ENCODE measurements at regions not wholly inside any gene's neighbourhood (a gene's known extent, or its start where the extent isn't known, plus 50 kb on each side); places are given as distances from the start of the nearest gene placed in this dataset.

GRCh38 chr5:8590959-8591358, 722.0 kb downstream of the MTRR start:
- H3K4me1 ChIP-seq (ENCODE audit: insufficient read depth, low read length) = no peaks in the 10 kb centered on the region
- H3K9ac ChIP-seq (ENCODE audit: low read depth, low read length) = no peak overlapping the region
- H3K27ac ChIP-seq (ENCODE audit: low read length) = no peak overlapping the region
- H3K36me3 ChIP-seq (ENCODE audit: insufficient read depth, low read depth, low read length) = no peaks in the 10 kb centered on the region
- H3K4me3 ChIP-seq (ENCODE audit: low read length) = no peak overlapping the region
- H3K27me3 ChIP-seq (ENCODE audit: insufficient read depth, low read length) = no peaks in the 10 kb centered on the region
- no peaks in the 10 kb centered on the region for H3K9me3 ChIP-seq (ENCODE audit: insufficient read depth, low read depth, low read length)

GRCh38 chr5:8598356-8598755, 729.4 kb downstream of the MTRR start:
- Histone ChIP-seq H3K4me1 (ENCODE audit: insufficient read depth, low read length) (no peaks in the 10 kb centered on the region), H3K4me3 (ENCODE audit: low read length) (no peak overlapping the region), H3K9ac (ENCODE audit: low read depth, low read length) (no peak overlapping the region), H3K27me3 (ENCODE audit: insufficient read depth, low read length) (no peaks in the 10 kb centered on the region), H3K27ac (ENCODE audit: low read length) (no peak overlapping the region), H3K9me3 (ENCODE audit: insufficient read depth, low read depth, low read length) (no peaks in the 10 kb centered on the region), H3K36me3 (ENCODE audit: insufficient read depth, low read depth, low read length) (no peaks in the 10 kb centered on the region)

- Histone ChIP-seq H3K36me3 (ENCODE audit: insufficient read depth, low read depth, low read length) (no peaks in the 10 kb centered on the region), H3K4me3 (ENCODE audit: low read length) (no peak overlapping the region), H3K27ac (ENCODE audit: low read length) (no peak overlapping the region), H3K27me3 (ENCODE audit: insufficient read depth, low read length) (no peaks in the 10 kb centered on the region), H3K9ac (ENCODE audit: low read depth, low read length) (no peak overlapping the region), H3K9me3 (ENCODE audit: insufficient read depth, low read depth, low read length) (no peaks in the 10 kb centered on the region), H3K4me1 (ENCODE audit: insufficient read depth, low read length) (no peaks in the 10 kb centered on the region)
Measured at GRCh38 chr5:8598996-8599395, 730.0 kb downstream of the MTRR start.

DNA sequence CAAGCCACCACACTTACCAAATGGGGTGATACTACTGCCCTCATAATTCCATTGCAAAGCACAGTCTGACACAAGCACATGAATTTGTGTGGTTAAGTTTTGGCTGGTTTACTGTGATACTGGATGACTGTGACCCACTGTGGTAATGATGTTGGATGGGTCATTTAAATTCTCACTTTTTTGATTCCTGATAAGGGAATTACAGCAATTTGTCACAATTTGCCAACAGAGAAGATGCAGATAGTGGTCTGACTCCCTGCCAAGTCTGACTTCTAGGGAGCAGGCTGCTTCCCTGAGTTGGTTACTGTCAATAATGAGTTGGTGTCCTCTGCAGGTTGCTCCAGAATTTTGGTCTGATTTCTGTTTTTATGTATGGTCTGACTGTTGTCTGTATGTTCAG, 731.9 kb downstream of the MTRR start:
- Histone ChIP-seq H3K9ac (ENCODE audit: low read depth, low read length) (no peak overlapping the region), H3K36me3 (ENCODE audit: insufficient read depth, low read depth, low read length) (no peaks in the 10 kb centered on the region), H3K4me3 (ENCODE audit: low read length) (no peak overlapping the region), H3K4me1 (ENCODE audit: insufficient read depth, low read length) (no peaks in the 10 kb centered on the region), H3K27me3 (ENCODE audit: insufficient read depth, low read length) (no peaks in the 10 kb centered on the region), H3K9me3 (ENCODE audit: insufficient read depth, low read depth, low read length) (no peaks in the 10 kb centered on the region), H3K27ac (ENCODE audit: low read length) (no peak overlapping the region)

DNA sequence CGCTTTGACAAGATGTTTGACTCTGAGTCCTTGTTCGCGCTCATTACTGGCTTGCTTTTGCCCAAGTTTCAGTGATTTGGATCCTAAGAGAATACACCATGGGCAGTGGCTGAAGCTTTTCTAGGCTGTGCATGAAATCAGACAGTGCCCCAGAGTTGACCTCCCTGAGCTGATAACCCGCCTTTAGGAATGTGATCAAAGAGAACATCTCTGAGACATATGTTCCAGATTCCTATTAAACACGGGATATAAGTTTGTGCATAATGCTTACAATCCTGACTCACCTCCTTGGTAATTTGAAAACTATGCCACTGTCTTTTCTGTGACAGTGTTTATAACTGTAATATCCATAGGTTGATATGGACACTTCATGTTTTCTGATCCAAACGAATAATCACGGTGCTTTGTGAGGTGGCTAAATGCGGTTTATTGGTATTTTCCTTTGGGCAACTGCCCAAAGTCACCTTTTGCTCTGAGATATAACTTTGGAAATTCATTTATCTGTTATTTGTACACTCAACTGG, 732.9 kb downstream of the MTRR start:
- no peak overlapping the region for H3K9ac ChIP-seq (ENCODE audit: low read depth, low read length)
- no peaks in the 10 kb centered on the region for H3K36me3 ChIP-seq (ENCODE audit: insufficient read depth, low read depth, low read length)
- no peaks in the 10 kb centered on the region for H3K27me3 ChIP-seq (ENCODE audit: insufficient read depth, low read length)
- H3K4me3 ChIP-seq (ENCODE audit: low read length) = no peak overlapping the region
- H3K9me3 ChIP-seq (ENCODE audit: insufficient read depth, low read depth, low read length) = no peaks in the 10 kb centered on the region
- no peak overlapping the region for H3K27ac ChIP-seq (ENCODE audit: low read length)
- no peaks in the 10 kb centered on the region for H3K4me1 ChIP-seq (ENCODE audit: insufficient read depth, low read length)

DNA sequence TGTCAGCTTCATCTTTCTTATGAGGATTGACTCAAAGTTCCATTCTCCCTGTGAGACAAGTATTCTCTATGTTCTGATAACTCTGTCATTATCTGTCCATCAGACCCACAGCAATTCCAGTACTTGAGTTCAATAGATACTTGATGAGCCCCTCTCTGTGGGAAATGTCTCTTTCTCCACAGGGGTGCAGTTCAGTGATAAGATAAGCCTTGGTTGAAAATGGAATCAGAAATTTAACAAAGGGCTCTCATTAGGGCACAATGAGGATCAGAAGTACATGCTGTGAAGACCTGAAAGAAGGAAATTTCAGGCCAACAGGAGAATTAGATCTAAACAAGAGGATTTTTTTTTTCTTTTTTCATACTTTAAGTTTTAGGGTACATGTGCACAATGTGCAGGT, 737.3 kb downstream of the MTRR start:
- H3K9me3 ChIP-seq (ENCODE audit: insufficient read depth, low read depth, low read length) = no peaks in the 10 kb centered on the region
- no peak overlapping the region for H3K4me3 ChIP-seq (ENCODE audit: low read length)
- no peak overlapping the region for H3K27ac ChIP-seq (ENCODE audit: low read length)
- H3K36me3 ChIP-seq (ENCODE audit: insufficient read depth, low read depth, low read length) = no peaks in the 10 kb centered on the region
- H3K9ac ChIP-seq (ENCODE audit: low read depth, low read length) = no peak overlapping the region
- H3K27me3 ChIP-seq (ENCODE audit: insufficient read depth, low read length) = no peaks in the 10 kb centered on the region
- H3K4me1 ChIP-seq (ENCODE audit: insufficient read depth, low read length) = no peaks in the 10 kb centered on the region

- H3K36me3 ChIP-seq (ENCODE audit: insufficient read depth, low read depth, low read length) = no peaks in the 10 kb centered on the region
Measured at GRCh38 chr5:8611067-8611466, 742.1 kb downstream of the MTRR start.

DNA sequence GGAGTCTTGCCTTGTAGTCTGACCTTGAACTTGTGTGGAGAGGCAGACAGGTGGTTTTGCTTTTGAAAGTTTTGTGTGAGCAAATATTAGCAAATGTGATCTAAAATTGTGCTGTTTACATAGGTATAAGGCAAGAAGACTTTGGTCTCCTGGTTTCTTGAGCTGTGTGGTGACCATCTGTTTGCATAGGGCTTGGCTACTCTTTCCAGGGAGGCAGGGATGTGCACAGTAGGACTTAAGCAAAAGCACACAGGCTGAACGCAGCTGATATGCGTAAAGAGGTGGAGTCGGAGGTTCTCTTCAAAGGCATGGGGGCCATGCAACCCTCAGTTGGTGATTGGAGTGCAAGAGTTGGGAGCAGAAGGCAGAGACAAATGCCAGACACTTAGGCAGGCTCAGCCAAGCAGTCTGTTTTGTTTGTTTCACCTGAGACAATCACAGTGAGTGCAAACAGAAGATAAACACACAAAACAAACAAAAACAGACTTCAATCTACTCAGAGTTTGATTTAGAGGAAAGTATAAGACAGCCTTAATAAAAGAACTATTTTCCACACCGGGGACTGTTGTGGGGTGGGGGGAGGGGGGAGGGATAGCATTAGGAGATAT, 744.2 kb downstream of the MTRR start:
- no peak overlapping the region for H3K9ac ChIP-seq (ENCODE audit: low read depth, low read length)
- no peak overlapping the region for H3K4me3 ChIP-seq (ENCODE audit: low read length)
- no peaks in the 10 kb centered on the region for H3K9me3 ChIP-seq (ENCODE audit: insufficient read depth, low read depth, low read length)
- no peak overlapping the region for H3K27ac ChIP-seq (ENCODE audit: low read length)
- no peaks in the 10 kb centered on the region for H3K27me3 ChIP-seq (ENCODE audit: insufficient read depth, low read length)
- no peaks in the 10 kb centered on the region for H3K4me1 ChIP-seq (ENCODE audit: insufficient read depth, low read length)
- no peaks in the 10 kb centered on the region for H3K36me3 ChIP-seq (ENCODE audit: insufficient read depth, low read depth, low read length)

More at GRCh38 chr5:8611067-8611466, 742.1 kb downstream of the MTRR start:
- no peak overlapping the region for H3K27ac ChIP-seq (ENCODE audit: low read length)
- H3K27me3 ChIP-seq (ENCODE audit: insufficient read depth, low read length) = no peaks in the 10 kb centered on the region
- no peaks in the 10 kb centered on the region for H3K9me3 ChIP-seq (ENCODE audit: insufficient read depth, low read depth, low read length)
- no peak overlapping the region for H3K9ac ChIP-seq (ENCODE audit: low read depth, low read length)
- no peaks in the 10 kb centered on the region for H3K4me1 ChIP-seq (ENCODE audit: insufficient read depth, low read length)
- H3K4me3 ChIP-seq (ENCODE audit: low read length) = no peak overlapping the region

DNA sequence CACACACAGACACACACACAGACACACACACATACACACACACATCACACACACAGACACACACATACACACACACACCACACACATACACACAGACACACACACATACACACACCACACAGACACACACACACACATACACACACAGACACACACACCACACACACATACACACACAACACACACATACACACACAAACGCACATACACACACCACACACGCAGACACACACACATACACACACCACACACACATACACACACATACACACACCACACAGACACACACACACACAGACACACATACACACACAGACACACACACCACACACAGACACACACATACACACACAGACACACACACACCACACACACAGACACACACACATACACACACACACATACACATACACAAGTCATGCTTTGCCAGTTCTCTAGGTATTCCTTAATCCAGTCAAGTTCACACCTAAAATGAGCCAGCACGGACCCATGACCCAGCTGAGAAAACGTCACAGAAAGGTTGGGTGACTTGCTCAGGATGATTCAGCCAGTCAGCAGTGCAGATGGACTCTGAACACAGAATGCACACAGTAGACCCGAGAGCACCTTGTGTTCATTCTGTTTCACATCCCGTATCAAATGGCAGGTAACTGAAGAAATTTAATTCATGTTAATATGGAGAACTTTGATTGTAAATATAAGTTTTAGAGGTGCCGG, 746.4 kb downstream of the MTRR start:
- Histone ChIP-seq H3K4me3 (ENCODE audit: low read length) (no peak overlapping the region), H3K9ac (ENCODE audit: low read depth, low read length) (no peak overlapping the region), H3K9me3 (ENCODE audit: insufficient read depth, low read depth, low read length) (no peaks in the 10 kb centered on the region), H3K36me3 (ENCODE audit: insufficient read depth, low read depth, low read length) (no peaks in the 10 kb centered on the region), H3K27ac (ENCODE audit: low read length) (no peak overlapping the region), H3K4me1 (ENCODE audit: insufficient read depth, low read length) (no peaks in the 10 kb centered on the region), H3K27me3 (ENCODE audit: insufficient read depth, low read length) (no peaks in the 10 kb centered on the region)

DNA sequence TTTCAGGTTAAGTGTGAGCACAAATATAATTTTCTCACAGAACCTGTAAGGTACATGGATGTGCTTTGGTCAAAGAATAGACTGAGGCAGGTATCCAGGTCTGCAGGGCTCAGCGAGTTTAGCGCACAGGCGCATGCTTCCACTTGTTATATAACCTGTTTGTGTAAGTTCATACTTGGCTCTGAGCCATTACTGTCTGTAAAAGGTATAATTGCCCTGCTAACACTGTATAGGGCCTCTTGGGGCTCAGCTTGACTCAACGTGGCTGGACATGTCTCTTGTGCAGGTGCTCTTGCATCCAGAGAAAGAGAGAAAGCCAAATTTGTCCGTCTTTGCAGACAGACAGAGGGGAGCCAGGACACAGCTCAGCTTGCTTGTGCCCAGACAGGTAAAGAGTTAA, 759.6 kb downstream of the MTRR start:
- H3K4me3 ChIP-seq (ENCODE audit: low read length) = no peak overlapping the region
- H3K4me1 ChIP-seq (ENCODE audit: insufficient read depth, low read length) = no peaks in the 10 kb centered on the region
- H3K9ac ChIP-seq (ENCODE audit: low read depth, low read length) = no peak overlapping the region
- no peak overlapping the region for H3K27ac ChIP-seq (ENCODE audit: low read length)
- no peaks in the 10 kb centered on the region for H3K36me3 ChIP-seq (ENCODE audit: insufficient read depth, low read depth, low read length)
- H3K9me3 ChIP-seq (ENCODE audit: insufficient read depth, low read depth, low read length) = no peaks in the 10 kb centered on the region
- H3K27me3 ChIP-seq (ENCODE audit: insufficient read depth, low read length) = no peaks in the 10 kb centered on the region

GRCh38 chr5:8633259-8633658, 764.3 kb downstream of the MTRR start:
- H3K4me3 ChIP-seq (ENCODE audit: low read length) = no peak overlapping the region
- H3K4me1 ChIP-seq (ENCODE audit: insufficient read depth, low read length) = no peaks in the 10 kb centered on the region
- H3K9me3 ChIP-seq (ENCODE audit: insufficient read depth, low read depth, low read length) = no peaks in the 10 kb centered on the region
- H3K9ac ChIP-seq (ENCODE audit: low read depth, low read length) = no peak overlapping the region
- H3K27ac ChIP-seq (ENCODE audit: low read length) = no peak overlapping the region
- H3K36me3 ChIP-seq (ENCODE audit: insufficient read depth, low read depth, low read length) = no peaks in the 10 kb centered on the region
- H3K27me3 ChIP-seq (ENCODE audit: insufficient read depth, low read length) = no peaks in the 10 kb centered on the region

GRCh38 chr5:8633696-8634095, 764.7 kb downstream of the MTRR start:
- Histone ChIP-seq H3K4me1 (ENCODE audit: insufficient read depth, low read length) (no peaks in the 10 kb centered on the region), H3K9me3 (ENCODE audit: insufficient read depth, low read depth, low read length) (no peaks in the 10 kb centered on the region), H3K27ac (ENCODE audit: low read length) (no peak overlapping the region), H3K9ac (ENCODE audit: low read depth, low read length) (no peak overlapping the region), H3K4me3 (ENCODE audit: low read length) (no peak overlapping the region), H3K27me3 (ENCODE audit: insufficient read depth, low read length) (no peaks in the 10 kb centered on the region), H3K36me3 (ENCODE audit: insufficient read depth, low read depth, low read length) (no peaks in the 10 kb centered on the region)
